ENCODE measurements at regions not wholly inside any gene's neighbourhood (a gene's known extent, or its start where the extent isn't known, plus 50 kb on each side); places are given as distances from the start of the nearest gene placed in this dataset.

DNA sequence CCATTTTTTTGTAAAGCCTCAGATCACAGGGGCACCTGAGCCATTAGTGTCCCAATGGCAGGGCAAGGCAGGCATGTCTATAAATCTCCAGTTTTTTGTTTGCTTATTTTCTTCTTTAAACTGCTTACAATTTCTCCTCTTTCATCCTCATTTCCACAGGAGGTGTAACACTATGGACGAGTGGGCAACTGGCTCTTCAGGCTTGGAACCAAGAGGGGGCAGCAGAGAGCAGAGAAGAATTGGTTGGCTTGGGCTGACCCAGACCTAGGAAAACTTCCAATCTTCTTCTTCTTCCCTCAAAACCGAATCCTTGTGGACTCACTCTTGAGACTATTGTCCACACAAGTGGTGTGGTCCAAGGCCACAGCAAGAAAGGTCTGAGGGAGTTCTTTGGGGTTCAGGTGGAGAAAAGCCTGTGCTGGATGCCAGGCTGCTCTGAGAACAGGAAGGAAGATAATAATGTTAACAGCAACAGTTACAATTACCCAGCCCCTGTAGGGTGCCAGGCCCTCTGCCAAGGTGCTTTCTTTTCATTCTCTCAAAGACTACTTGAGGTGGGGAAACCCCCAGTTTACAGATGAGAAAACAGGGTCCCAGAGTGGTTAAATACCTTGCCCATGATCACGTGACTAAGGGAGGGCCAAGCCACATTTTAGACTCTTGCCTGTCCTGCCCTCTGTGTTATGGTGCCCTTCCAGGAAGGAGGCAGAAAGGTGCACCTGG is 70.7 kb upstream of the E2F8 start:
- H3K4me3 ChIP-seq (replicated peaks in 1 of 3; ENCODE audit: insufficient read depth in 1 of 3, low read depth in 1 of 3, low read length in 3 of 3): no peak overlapping the region
- dilution Hi-C loops (cut with MboI; ENCODE audit: extremely low pct_ligation_motif_present, low sequenced_read_pairs): no loop called here
- H3K4me1 ChIP-seq (ENCODE audit: control insufficient read depth, extremely low read depth, insufficient read depth, low read length): no peaks in the 10 kb centered on the region
- H3K27ac ChIP-seq (ENCODE audit: insufficient read depth, low read depth, low read length): no peak overlapping the region
- peak overlapping the region; percentile 36 for H2AFZ ChIP-seq (ENCODE audit: low read depth, low read length)
- peaks cover 8 to 14% of the 10 kb centered on the region in 2 experiments for H3K27me3 ChIP-seq (ENCODE audit: control insufficient read depth in 2 of 2, insufficient read depth in 2 of 2, low read length in 2 of 2)
- no peaks in the 10 kb centered on the region for H3K79me2 ChIP-seq (ENCODE audit: control insufficient read depth, insufficient read depth, low read length)
- peak; percentile 90 for FAIRE-seq
- peak; percentile 62 for DNase-seq (ENCODE audit: low read depth, low spot score)
- ChIA-PET CTCF (interaction anchor here (0.7 to 3.6 kb wide), 4 partner anchors 15 to 592 kb away, joined by 3 to 15 read pairs (median 6); no protein-coding TSS in a partner anchor), POLR2A (interaction anchor here (0.7 kb wide), 1 partner anchor 234 kb away, joined by 3 read pairs; no protein-coding TSS in a partner anchor)
- H3K4me2 ChIP-seq (ENCODE audit: insufficient read depth, low read length): no peak overlapping the region
- intact Hi-C loops (cut with micrococcal nuclease): loop anchor here (1.0 to 10.0 kb wide), 3 partner anchors 240 to 593 kb away; no protein-coding TSS in a partner anchor
- no peak overlapping the region for H3K9ac ChIP-seq (replicated peaks; ENCODE audit: extremely low read depth, insufficient read depth, low read length)
- H3K9me3 ChIP-seq (replicated peaks; ENCODE audit: control insufficient read depth, insufficient read depth, low read length): no peaks in the 10 kb centered on the region
- H3K9me1 ChIP-seq (replicated peaks; ENCODE audit: control insufficient read depth, extremely low read depth, insufficient read depth, low read length): no peaks in the 10 kb centered on the region
- no peak for TF ChIP-seq MYC (IDR thresholded peaks at IDR 0.05; ENCODE audit: low read depth, low read length)
- TF ChIP-seq, protein P1, sequence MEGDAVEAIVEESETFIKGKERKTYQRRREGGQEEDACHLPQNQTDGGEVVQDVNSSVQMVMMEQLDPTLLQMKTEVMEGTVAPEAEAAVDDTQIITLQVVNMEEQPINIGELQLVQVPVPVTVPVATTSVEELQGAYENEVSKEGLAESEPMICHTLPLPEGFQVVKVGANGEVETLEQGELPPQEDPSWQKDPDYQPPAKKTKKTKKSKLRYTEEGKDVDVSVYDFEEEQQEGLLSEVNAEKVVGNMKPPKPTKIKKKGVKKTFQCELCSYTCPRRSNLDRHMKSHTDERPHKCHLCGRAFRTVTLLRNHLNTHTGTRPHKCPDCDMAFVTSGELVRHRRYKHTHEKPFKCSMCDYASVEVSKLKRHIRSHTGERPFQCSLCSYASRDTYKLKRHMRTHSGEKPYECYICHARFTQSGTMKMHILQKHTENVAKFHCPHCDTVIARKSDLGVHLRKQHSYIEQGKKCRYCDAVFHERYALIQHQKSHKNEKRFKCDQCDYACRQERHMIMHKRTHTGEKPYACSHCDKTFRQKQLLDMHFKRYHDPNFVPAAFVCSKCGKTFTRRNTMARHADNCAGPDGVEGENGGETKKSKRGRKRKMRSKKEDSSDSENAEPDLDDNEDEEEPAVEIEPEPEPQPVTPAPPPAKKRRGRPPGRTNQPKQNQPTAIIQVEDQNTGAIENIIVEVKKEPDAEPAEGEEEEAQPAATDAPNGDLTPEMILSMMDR (IDR thresholded peaks at IDR 0.05; ENCODE audit: extremely low read depth in 1 of 2, insufficient read depth in 1 of 2, low read depth in 1 of 2, low read length in 2 of 2): peak; percentile 90 to 97
- no peaks in the 10 kb centered on the region for H3K36me3 ChIP-seq (ENCODE audit: control insufficient read depth in 2 of 2, extremely low read depth in 1 of 2, insufficient read depth in 2 of 2, low read length in 2 of 2)
- BruUV-seq (replicated peaks): no TSS peak
- no peaks in the 10 kb centered on the region for H4K20me1 ChIP-seq (replicated peaks; ENCODE audit: control insufficient read depth, extremely low read depth, insufficient read depth, low read length)

DNA sequence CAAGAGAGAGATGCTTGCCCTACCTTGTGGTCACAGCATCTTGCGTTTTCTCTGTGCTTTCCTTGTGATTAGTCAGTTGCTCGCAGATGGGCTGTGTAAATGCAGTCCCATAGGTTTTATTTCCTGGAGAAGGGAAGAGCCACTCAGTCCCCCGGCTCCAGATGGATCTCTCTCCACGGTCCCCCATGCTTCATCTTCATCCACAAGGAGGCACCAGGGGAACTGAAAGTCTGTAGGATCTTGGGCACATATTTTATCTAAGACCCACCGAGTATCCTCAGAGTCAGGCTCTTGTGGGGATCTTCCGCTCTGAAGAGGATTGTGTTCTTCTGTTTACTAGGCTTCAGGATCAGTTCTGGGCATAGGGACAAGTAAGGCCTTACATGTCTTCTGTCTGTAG is 66.8 kb upstream of the E2F8 start:
- Histone ChIP-seq H3K27me3 (ENCODE audit: control insufficient read depth in 2 of 2, insufficient read depth in 2 of 2, low read length in 2 of 2) (peaks cover 8 to 17% of the 10 kb centered on the region in 2 experiments), H3K9ac (replicated peaks; ENCODE audit: extremely low read depth, insufficient read depth, low read length) (no peak overlapping the region), H3K4me3 (replicated peaks in 1 of 3; ENCODE audit: insufficient read depth in 1 of 3, low read depth in 1 of 3, low read length in 3 of 3) (no peak overlapping the region), H2AFZ (ENCODE audit: low read depth, low read length) (no peak overlapping the region), H3K79me2 (ENCODE audit: control insufficient read depth, insufficient read depth, low read length) (no peaks in the 10 kb centered on the region), H4K20me1 (replicated peaks; ENCODE audit: control insufficient read depth, extremely low read depth, insufficient read depth, low read length) (no peaks in the 10 kb centered on the region), H3K36me3 (ENCODE audit: control insufficient read depth in 2 of 2, extremely low read depth in 1 of 2, insufficient read depth in 2 of 2, low read length in 2 of 2) (no peaks in the 10 kb centered on the region), H3K27ac (ENCODE audit: insufficient read depth, low read depth, low read length) (no peak overlapping the region), H3K4me2 (ENCODE audit: insufficient read depth, low read length) (no peak overlapping the region), H3K4me1 (ENCODE audit: control insufficient read depth, extremely low read depth, insufficient read depth, low read length) (no peaks in the 10 kb centered on the region), H3K9me1 (replicated peaks; ENCODE audit: control insufficient read depth, extremely low read depth, insufficient read depth, low read length) (no peaks in the 10 kb centered on the region), H3K9me3 (replicated peaks; ENCODE audit: control insufficient read depth, insufficient read depth, low read length) (no peaks in the 10 kb centered on the region)
- no TSS peak for BruUV-seq (replicated peaks)
- CTCF ChIA-PET: interaction anchor here (1.0 to 1.7 kb wide), 4 partner anchors 48 to 247 kb away, joined by 4 to 6 read pairs (median 4); no protein-coding TSS in a partner anchor
- DNase-seq (ENCODE audit: low read depth, low spot score): no peak
- POLR2A ChIA-PET: no interaction called here
- TF ChIP-seq, protein P1 (IDR thresholded peaks at IDR 0.05; ENCODE audit: extremely low read depth in 1 of 2, insufficient read depth in 1 of 2, low read depth in 1 of 2, low read length in 2 of 2): no peak
- TF ChIP-seq POLR2AphosphoS5 (IDR thresholded peaks at IDR 0.05; ENCODE audit: insufficient read depth, low read depth, low read length): no peak
- no peak for TF ChIP-seq FOS (IDR thresholded peaks at IDR 0.05; ENCODE audit: borderline replicate concordance, insufficient read depth, low read length)
- no peak for TF ChIP-seq GATA2 (IDR thresholded peaks at IDR 0.05; ENCODE audit: insufficient read depth, insufficient read length, low read depth, low read length)
- TF ChIP-seq, protein P2, sequence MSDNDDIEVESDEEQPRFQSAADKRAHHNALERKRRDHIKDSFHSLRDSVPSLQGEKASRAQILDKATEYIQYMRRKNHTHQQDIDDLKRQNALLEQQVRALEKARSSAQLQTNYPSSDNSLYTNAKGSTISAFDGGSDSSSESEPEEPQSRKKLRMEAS (IDR thresholded peaks at IDR 0.05; ENCODE audit: insufficient read depth, insufficient read length): no peak
- dilution Hi-C loops (cut with MboI; ENCODE audit: extremely low pct_ligation_motif_present, low sequenced_read_pairs): no loop called here
- intact Hi-C loops (cut with micrococcal nuclease): loop anchor here (5.0 to 10.0 kb wide), 2 partner anchors 50 to 1683 kb away; no protein-coding TSS in a partner anchor
- FAIRE-seq: no peak

Data from endothelial cell of umbilical vein (primary cell).